Skeletal muscle satellite cell (primary cell): ENCODE measurements at regions not wholly inside any gene's neighbourhood (a gene's known extent, or its start where the extent isn't known, plus 50 kb on each side); places are given as distances from the start of the nearest gene placed in this dataset.
"Not testable (repeated sequence)": the region's sequence is repeated elsewhere in the genome, so short reads cannot be mapped to it uniquely, and the experiment has no call there.

Experiments used
- H3K27me3 ChIP-seq: 2 replicates; pipeline ENCODE4 v1.7.0; 2013; ENCODE audit warnings: low read length; ENCODE audit not compliant: control insufficient read depth, insufficient read depth
- H3K36me3 ChIP-seq: 2 replicates; pipeline ENCODE4 v1.7.0; 2013; ENCODE audit warnings: mild to moderate bottlenecking, control low read depth, low read length; ENCODE audit not compliant: insufficient read depth
- H3K4me1 ChIP-seq: 2 replicates; pipeline ENCODE4 v1.7.0; 2013; ENCODE audit warnings: low read length; ENCODE audit not compliant: control insufficient read depth, insufficient read depth
- H3K4me2 ChIP-seq: 2 replicates; pipeline ENCODE4 v1.7.0; 2013; ENCODE audit warnings: mild to moderate bottlenecking, low read length
- H3K4me3 ChIP-seq: 2 replicates; pipeline ENCODE4 v1.7.0; 2013; ENCODE audit warnings: low read length
- H3K9ac ChIP-seq: 2 replicates; pipeline ENCODE4 v1.7.0; 2013; ENCODE audit warnings: mild to moderate bottlenecking, low read depth, low read length, moderate library complexity
- H3K9me3 ChIP-seq: replicated peaks from 2 replicates; pipeline ENCODE4 v1.7.0; 2013; ENCODE audit warnings: mild to moderate bottlenecking, control low read depth, low read length

DNA sequence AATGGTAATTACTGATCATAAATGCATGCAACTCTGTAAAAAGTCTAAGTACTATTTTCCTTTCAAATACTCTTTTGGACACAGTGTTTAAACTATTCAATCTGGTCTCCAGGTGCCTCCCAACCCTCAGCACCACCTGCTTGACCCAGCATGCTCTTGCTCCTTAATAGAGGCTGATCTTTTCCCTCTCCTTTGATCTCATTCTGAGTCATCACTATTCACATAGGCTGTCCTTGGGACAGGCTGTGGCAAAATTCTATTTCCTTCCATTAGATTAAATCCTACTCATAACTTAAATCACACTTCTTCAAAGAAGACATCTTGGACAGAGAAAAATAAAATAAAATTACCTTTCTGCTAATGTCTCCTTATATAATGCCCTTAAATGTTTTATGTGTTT is 199.4 kb upstream of the ST8SIA4 start:
- Histone ChIP-seq H3K4me2 (no peak overlapping the region), H3K4me1 (no peaks in the 10 kb centered on the region), H3K9ac (no peak overlapping the region), H3K36me3 (no peaks in the 10 kb centered on the region), H3K9me3 (no peaks in the 10 kb centered on the region), H3K27me3 (no peaks in the 10 kb centered on the region), H3K4me3 (no peak overlapping the region)

DNA sequence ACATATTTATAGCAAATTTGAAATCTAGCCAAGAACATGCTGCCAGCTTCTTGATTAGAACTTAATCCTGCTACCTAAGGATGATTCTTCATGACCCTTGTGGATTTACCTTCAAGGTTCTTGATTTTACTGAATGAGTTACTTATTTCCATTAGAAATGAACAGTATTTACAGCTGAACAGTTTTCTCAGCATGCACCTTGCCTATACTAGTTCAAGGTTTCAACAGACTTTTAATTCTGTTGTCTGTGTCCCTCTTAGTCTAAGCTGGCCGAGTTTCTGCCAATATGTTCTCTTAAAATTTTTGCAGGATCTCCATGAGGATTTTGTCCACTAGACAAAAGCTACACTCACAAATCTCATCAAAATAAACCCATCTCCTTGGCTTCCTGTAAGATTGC is 188.8 kb upstream of the ST8SIA4 start:
- H3K9me3 ChIP-seq: no peaks in the 10 kb centered on the region
- H3K4me1 ChIP-seq: no peaks in the 10 kb centered on the region
- H3K9ac ChIP-seq: no peak overlapping the region
- H3K4me2 ChIP-seq: no peak overlapping the region
- H3K36me3 ChIP-seq: no peaks in the 10 kb centered on the region
- no peaks in the 10 kb centered on the region for H3K27me3 ChIP-seq
- H3K4me3 ChIP-seq: no peak overlapping the region

DNA sequence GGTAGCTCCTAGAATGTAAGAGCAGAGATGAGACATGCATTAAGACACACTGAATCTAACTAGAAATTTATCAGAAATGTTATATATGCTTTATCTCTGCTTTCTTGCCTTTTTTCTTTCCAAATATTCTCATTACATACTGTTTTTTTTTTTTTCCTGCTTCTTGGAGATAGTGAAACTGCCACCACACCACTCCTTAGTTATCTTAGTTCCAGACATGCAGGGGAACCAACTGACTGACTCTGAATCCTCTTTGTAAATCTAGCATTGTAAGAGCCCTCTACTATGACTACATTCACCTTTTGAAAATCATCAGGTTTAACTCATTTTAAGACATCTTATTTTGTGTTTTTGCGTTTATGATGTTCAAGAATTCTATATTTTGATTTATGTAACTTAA is 181.3 kb upstream of the ST8SIA4 start:
- Histone ChIP-seq H3K36me3 (no peaks in the 10 kb centered on the region), H3K4me2 (no peak overlapping the region), H3K27me3 (no peaks in the 10 kb centered on the region), H3K4me3 (no peak overlapping the region), H3K4me1 (no peaks in the 10 kb centered on the region), H3K9me3 (no peaks in the 10 kb centered on the region), H3K9ac (no peak overlapping the region)

DNA sequence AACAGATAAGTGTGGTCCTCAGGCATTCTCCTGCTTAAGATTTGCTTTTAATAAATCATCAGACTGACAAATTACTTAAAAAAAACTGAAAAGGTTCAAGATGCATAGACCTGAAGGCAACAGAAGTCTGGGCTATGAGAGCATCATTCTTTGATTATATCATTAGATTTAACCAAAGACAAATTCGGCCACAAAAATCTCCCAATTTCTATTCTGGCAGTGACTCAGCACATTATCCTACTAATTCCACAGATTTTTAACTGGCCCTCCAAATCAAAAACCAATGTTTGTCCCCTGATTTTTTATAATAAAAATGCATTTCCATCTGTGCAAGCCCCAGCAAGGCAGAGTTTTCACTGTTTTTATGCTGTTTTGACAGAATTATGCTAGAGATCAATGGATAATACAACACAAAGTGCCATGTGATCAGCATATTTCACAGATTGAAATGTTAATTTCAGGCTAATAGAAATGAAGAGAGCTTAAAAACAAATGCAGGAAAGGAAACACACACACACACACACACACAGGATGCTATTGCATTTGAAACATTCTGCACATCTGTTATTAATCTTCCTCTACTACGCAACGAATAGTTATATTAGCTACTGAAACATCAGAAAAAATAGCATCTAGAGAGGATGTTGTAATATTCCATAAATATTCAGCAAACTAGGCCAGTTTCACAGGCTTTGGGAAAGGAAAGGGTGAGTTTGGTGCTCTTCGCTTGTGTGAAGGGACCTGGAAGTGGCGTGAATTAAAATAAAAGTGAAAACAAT is 177.6 kb upstream of the ST8SIA4 start:
- no peaks in the 10 kb centered on the region for H3K27me3 ChIP-seq
- no peak overlapping the region for H3K4me3 ChIP-seq
- no peak overlapping the region for H3K9ac ChIP-seq
- H3K4me2 ChIP-seq: no peak overlapping the region
- no peaks in the 10 kb centered on the region for H3K36me3 ChIP-seq
- no peaks in the 10 kb centered on the region for H3K9me3 ChIP-seq
- H3K4me1 ChIP-seq: no peaks in the 10 kb centered on the region

DNA sequence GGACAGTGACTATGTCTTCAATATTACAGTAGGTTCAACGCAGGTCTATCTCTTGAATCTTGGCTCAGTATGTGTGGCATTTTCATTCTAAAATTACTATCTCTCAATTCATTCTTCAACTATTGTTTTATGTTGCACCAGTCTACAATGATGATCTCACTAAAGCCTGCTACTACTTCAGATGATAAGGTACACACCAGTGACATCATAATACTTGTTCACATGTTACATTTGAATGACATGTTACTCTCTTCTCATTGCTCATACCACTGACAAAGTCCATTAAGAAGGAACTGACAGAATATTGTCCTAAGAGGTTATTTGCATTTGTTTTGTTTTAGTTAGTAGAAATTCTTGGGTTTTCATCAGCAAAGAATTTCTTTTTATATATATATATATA is 165.2 kb upstream of the ST8SIA4 start:
- no peak overlapping the region for H3K4me2 ChIP-seq
- no peaks in the 10 kb centered on the region for H3K36me3 ChIP-seq
- no peaks in the 10 kb centered on the region for H3K4me1 ChIP-seq
- H3K9ac ChIP-seq: no peak overlapping the region
- H3K9me3 ChIP-seq: no peaks in the 10 kb centered on the region
- no peak overlapping the region for H3K4me3 ChIP-seq
- H3K27me3 ChIP-seq: no peaks in the 10 kb centered on the region

DNA sequence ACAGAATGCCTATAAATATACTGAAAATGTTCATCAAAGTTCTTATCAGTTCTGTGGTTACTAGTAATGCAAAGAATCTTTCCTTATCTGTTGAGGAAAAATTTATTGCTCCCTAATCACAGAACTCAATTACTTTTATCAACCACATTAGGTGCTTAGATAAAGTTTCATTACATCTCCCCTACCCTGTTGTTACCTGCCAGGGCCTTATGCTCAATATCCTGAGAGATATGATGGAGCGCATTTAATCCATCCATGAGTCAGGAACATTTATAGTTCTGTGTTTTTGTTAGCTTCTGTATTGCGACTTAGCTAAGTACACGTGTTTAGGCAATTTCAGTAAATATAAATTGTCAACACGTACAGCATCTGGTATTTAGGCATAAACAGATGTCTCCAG is 164.3 kb upstream of the ST8SIA4 start:
- Histone ChIP-seq H3K4me2 (no peak overlapping the region), H3K9ac (no peak overlapping the region), H3K27me3 (no peaks in the 10 kb centered on the region), H3K36me3 (no peaks in the 10 kb centered on the region), H3K4me3 (no peak overlapping the region), H3K4me1 (no peaks in the 10 kb centered on the region), H3K9me3 (no peaks in the 10 kb centered on the region)

DNA sequence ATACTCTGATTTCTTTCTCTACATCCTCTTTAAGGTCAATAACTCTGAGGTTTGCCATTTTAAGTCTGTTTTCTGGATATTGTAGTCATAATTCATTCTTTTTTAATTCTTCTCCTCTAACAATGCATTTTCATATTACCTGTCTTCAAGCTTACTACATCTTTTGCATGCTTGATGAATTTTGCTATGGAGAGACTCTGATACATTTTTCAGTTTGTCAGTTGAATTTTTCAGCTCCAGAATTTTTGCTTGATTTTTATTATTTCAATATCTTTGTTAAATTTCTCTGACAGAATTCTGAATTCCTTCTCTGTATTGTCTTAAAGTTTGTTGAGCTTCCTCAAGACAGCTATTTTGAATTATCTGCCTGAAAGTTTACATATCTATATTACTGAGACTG is 159.8 kb upstream of the ST8SIA4 start:
- Histone ChIP-seq H3K9ac (no peak overlapping the region), H3K36me3 (no peaks in the 10 kb centered on the region), H3K9me3 (no peaks in the 10 kb centered on the region), H3K27me3 (no peaks in the 10 kb centered on the region), H3K4me1 (no peaks in the 10 kb centered on the region), H3K4me3 (no peak overlapping the region), H3K4me2 (no peak overlapping the region)

DNA sequence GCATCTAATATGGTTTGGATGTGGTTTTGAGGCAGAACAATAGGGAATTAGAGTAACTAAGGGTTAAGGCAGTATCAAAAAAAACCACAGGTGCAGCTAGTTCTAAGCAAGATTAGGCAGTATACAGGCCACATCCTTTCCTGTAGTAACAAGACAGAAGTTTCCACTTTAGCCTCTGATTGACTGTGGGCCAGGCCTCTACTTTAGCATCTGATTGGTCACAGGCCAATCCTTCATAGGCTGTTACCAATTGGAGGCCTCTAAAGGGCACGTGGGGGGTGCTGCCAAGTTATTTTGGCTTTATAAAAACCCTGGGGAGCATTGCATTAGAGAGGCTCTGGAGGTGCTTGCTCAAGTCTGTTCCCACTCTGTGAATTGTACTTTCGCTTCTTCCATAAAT is 144.1 kb upstream of the ST8SIA4 start:
- no peak overlapping the region for H3K4me3 ChIP-seq
- H3K9ac ChIP-seq: no peak overlapping the region
- H3K9me3 ChIP-seq: no peaks in the 10 kb centered on the region
- H3K27me3 ChIP-seq: no peaks in the 10 kb centered on the region
- H3K4me1 ChIP-seq: no peaks in the 10 kb centered on the region
- H3K36me3 ChIP-seq: no peaks in the 10 kb centered on the region
- no peak overlapping the region for H3K4me2 ChIP-seq

DNA sequence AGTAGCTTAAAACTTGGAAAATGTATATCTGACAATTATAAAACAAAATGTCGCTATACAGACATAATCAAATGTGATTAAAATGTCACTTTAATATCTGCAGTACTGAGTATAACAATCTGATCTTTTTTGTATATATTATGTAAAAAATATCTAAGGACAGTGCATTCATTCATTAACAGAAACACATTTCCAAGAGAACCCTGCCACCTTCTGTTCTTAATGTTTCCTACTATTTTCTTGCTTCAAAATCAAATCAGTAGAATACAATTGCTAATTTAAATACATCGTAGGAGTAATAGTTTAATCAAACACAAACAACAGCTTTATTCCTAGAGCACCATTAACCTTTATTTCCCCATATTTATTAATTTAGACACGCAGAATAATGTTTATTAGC is 142.6 kb upstream of the ST8SIA4 start:
- no peak overlapping the region for H3K9ac ChIP-seq
- H3K4me3 ChIP-seq: no peak overlapping the region
- no peaks in the 10 kb centered on the region for H3K9me3 ChIP-seq
- H3K27me3 ChIP-seq: no peaks in the 10 kb centered on the region
- H3K4me1 ChIP-seq: no peaks in the 10 kb centered on the region
- no peak overlapping the region for H3K4me2 ChIP-seq
- H3K36me3 ChIP-seq: no peaks in the 10 kb centered on the region

DNA sequence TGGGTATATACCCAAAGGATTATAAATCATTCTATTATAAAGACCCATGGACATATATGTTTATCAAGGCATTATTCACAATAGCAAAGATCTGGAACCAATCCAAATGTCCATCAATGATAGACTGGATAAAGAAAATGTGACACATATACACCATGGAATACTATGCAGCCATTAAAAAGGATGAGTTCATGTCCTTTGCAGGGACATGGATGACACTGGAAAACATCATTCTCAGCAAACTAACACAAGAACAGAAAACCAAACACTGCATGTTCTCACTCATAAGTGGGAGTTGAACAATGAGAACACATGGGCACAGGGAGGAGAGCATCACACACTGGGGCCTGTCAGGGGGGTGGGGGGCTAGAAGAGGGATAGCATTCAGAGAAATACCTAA is 136.9 kb upstream of the ST8SIA4 start:
- H3K4me2 ChIP-seq, H3K27me3 ChIP-seq, H3K36me3 ChIP-seq, H3K4me1 ChIP-seq, H3K4me3 ChIP-seq, H3K9ac ChIP-seq, H3K9me3 ChIP-seq: not testable (repeated sequence)

DNA sequence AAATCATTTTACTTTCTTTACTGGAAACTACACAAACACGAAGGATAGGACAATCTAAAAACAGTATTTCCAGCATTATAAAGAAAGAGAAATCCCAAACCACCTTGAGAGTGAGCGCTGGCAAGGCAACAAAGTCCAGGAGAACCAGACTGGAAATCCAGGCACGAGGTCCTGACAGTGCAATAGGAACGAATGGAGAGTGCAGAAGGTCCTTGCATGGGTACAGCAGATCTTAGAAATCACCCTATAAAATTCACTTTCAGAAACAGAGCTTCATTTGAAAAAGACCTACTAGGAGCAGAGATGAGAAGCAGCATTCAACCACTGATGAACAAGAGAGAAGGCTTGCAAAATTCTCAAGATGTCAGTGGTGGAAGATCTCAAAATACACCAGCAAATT is 133.7 kb upstream of the ST8SIA4 start:
- no peaks in the 10 kb centered on the region for H3K9me3 ChIP-seq
- H3K9ac ChIP-seq: no peak overlapping the region
- no peak overlapping the region for H3K4me3 ChIP-seq
- H3K4me2 ChIP-seq: no peak overlapping the region
- no peaks in the 10 kb centered on the region for H3K27me3 ChIP-seq
- no peaks in the 10 kb centered on the region for H3K36me3 ChIP-seq
- no peaks in the 10 kb centered on the region for H3K4me1 ChIP-seq

DNA sequence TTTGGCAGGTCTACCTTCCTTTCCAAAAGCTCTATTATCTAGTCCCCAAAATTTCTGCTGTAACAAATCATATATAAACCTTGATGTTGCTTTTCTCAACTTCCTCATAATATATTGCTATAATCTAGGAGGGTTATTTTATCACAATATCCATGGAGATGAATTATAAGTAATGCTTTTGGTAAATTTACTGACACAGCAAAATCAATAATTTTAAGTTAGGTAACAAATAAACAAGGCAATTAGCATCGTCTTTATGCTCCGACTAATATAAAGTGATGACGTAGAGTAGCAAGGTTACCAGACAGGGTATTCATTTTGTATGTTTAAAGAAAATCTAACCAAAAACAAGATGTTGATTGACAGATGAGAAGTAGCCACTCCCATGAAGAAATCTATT is 132.3 kb upstream of the ST8SIA4 start:
- Histone ChIP-seq H3K27me3 (no peaks in the 10 kb centered on the region), H3K4me1 (no peaks in the 10 kb centered on the region), H3K9ac (no peak overlapping the region), H3K4me2 (no peak overlapping the region), H3K4me3 (no peak overlapping the region), H3K36me3 (no peaks in the 10 kb centered on the region), H3K9me3 (no peaks in the 10 kb centered on the region)
